ENCODE measurements at regions not wholly inside any gene's neighbourhood (a gene's known extent, or its start where the extent isn't known, plus 50 kb on each side); places are given as distances from the start of the nearest gene placed in this dataset.
A peak's percentile ranks its signal among the peaks of the same experiment; 100 is the strongest.

DNA sequence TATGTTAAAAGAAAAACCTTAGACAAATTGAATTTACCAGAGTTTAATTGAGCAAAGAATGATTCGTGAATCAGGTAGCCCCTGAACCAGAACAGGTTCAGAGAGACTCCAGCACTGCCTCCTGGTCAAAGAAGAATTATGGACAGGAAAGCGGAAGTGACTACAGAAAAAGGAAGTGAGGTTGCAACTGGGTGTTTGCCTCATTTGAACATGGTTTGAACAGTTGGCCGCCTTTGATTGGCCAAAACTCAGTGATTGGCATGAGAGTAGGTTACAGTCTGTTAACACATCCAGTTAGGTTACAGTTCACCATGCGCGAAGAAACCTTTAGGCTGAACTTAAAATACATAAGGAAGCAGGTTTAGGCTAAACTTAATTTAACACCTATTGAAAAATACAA is 248.8 kb downstream of the TFAP2A start:
- Histone ChIP-seq H2BK120ac (ENCODE audit: insufficient read depth, low read length, poor library complexity) (no peak overlapping the region), H3K4me3 (ENCODE audit: low read depth, low read length) (no peak overlapping the region), H3K27me3 (ENCODE audit: insufficient read depth, low read length) (no peaks in the 10 kb centered on the region), H4K12ac (ENCODE audit: low read depth, low read length) (no peak overlapping the region), H3K9me3 (ENCODE audit: insufficient read depth, low read depth, low read length) (no peaks in the 10 kb centered on the region), H3K27ac (ENCODE audit: low read depth, low read length) (no peak overlapping the region), H3K18ac (ENCODE audit: low read length) (no peak overlapping the region), H2BK5ac (ENCODE audit: low read depth, low read length, poor library complexity) (no peak overlapping the region), H3K4me1 (ENCODE audit: control insufficient read depth in 1 of 2, insufficient read depth in 2 of 2, low read length in 2 of 2) (peaks cover 0 to 3% of the 10 kb centered on the region in 2 experiments), H3K23ac (ENCODE audit: low read length) (no peak overlapping the region), H3K4me2 (ENCODE audit: low read length) (no peak overlapping the region), H3K79me1 (ENCODE audit: low read length) (peaks cover 3% of the 10 kb centered on the region), H2AK5ac (ENCODE audit: low read length) (no peak overlapping the region), H4K91ac (ENCODE audit: low read depth, low read length) (no peak overlapping the region), H3K9ac (ENCODE audit: low read length) (no peak overlapping the region), H2BK12ac (ENCODE audit: low read length) (no peak overlapping the region), H4K8ac (ENCODE audit: low read depth, low read length) (no peak overlapping the region), H3K4ac (ENCODE audit: low read depth, low read length) (no peak overlapping the region), H3K79me2 (ENCODE audit: control insufficient read depth, insufficient read depth, low read length, poor library complexity) (no peaks in the 10 kb centered on the region), H2AFZ (ENCODE audit: insufficient read depth, low read length, poor library complexity) (no peak overlapping the region), H3K14ac (ENCODE audit: low read length) (no peak overlapping the region), H3K36me3 (ENCODE audit: control insufficient read depth in 1 of 2, insufficient read depth in 2 of 2, low read length in 2 of 2) (peaks cover 0 to 2% of the 10 kb centered on the region in 2 experiments)
- WGBS (ENCODE audit: extremely low coverage, insufficient coverage, insufficient read length), result no CpG with 5 or more reads among the region's 5 CpGs
- no peak for DNase-seq

DNA sequence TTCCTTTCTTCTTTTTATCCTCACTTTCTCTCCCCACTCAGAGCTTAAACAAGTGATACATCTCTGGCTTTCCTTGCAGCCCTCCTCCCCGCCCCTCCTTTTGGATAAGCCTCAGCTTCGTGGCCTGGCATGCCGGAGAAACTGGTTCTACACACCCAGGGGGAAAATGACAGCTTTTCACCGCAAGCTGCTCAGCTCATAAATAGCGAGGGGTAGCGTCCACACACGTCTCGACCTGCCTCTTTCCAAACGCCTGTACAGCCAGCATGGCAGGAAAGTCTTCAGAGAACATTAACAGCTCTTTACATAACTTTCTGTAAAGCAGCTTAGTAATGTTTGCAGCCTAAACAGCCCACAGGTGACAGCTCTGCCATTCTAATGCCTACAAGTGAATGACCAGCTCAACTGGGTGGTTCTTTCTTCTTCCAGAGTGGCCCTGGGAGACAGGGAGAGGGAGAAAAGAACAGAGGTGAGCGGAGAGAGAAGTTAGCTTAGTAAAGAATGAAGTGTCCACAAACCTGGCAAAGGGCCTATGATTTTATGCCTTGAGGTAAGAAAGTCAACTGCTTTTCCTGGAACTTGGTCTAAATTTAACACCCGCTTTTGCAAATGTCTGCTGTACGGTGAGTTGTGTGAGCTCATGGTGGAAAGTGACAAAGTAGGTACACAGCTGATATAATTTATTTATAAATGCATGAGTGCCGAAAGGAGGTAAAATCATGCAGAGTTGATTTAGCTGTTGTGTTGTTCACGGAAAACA is 251.5 kb downstream of the TFAP2A start:
- H3K79me1 ChIP-seq (ENCODE audit: low read length), result peaks cover 3% of the 10 kb centered on the region
- H3K14ac ChIP-seq (ENCODE audit: low read length), result no peak overlapping the region
- H3K4ac ChIP-seq (ENCODE audit: low read depth, low read length), result no peak overlapping the region

DNA sequence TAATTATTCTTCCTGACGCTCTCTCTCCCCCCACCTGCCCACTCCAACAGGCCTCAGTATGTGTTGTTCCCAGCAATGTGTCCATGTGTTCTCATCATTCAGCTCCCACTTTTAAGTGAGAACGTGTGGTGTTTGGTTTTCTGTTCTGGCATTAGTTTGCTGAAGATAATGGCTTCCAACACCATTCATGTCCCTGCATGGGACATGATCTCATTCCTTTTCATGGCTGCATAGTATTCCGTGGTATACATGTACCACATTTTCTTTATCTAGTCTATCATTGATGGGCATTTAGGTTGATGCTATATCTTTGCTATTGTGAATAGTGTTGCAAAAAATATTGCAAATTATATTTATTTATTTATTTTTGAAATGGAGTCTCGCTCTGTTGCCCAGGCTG is 258.0 kb downstream of the TFAP2A start:
- no peak overlapping the region for H2AFZ ChIP-seq (ENCODE audit: insufficient read depth, low read length, poor library complexity)

More for the DNA sequence above, 251.5 kb downstream of the TFAP2A start:
- H3K9ac ChIP-seq (ENCODE audit: low read length), result no peak overlapping the region
- peak overlapping the region; percentile 59 for H2AFZ ChIP-seq (ENCODE audit: insufficient read depth, low read length, poor library complexity)
- H3K4me1 ChIP-seq (ENCODE audit: control insufficient read depth in 1 of 2, insufficient read depth in 2 of 2, low read length in 2 of 2), result peaks cover 0 to 3% of the 10 kb centered on the region in 2 experiments
- H3K4me2 ChIP-seq (ENCODE audit: low read length), result peak overlapping the region; percentile 71
- WGBS (ENCODE audit: extremely low coverage, insufficient coverage, insufficient read length), result no CpG with 5 or more reads among the region's 14 CpGs
- no peak overlapping the region for H3K18ac ChIP-seq (ENCODE audit: low read length)
- H2BK120ac ChIP-seq (ENCODE audit: insufficient read depth, low read length, poor library complexity), result no peak overlapping the region
- H2AK5ac ChIP-seq (ENCODE audit: low read length), result no peak overlapping the region
- H2BK5ac ChIP-seq (ENCODE audit: low read depth, low read length, poor library complexity), result peak overlapping the region; percentile 36
- peak; percentile 89 to 91 for DNase-seq
- no peak overlapping the region for H4K8ac ChIP-seq (ENCODE audit: low read depth, low read length)
- H2BK12ac ChIP-seq (ENCODE audit: low read length), result no peak overlapping the region
- no peak overlapping the region for H4K91ac ChIP-seq (ENCODE audit: low read depth, low read length)
- peaks cover 1% of the 10 kb centered on the region for H3K9me3 ChIP-seq (ENCODE audit: insufficient read depth, low read depth, low read length)
- no peaks in the 10 kb centered on the region for H3K79me2 ChIP-seq (ENCODE audit: control insufficient read depth, insufficient read depth, low read length, poor library complexity)
- no peak overlapping the region for H3K23ac ChIP-seq (ENCODE audit: low read length)
- no peak overlapping the region for H4K12ac ChIP-seq (ENCODE audit: low read depth, low read length)
- H3K27me3 ChIP-seq (ENCODE audit: insufficient read depth, low read length), result no peaks in the 10 kb centered on the region
- H3K4me3 ChIP-seq (ENCODE audit: low read depth, low read length), result no peak overlapping the region
- peaks cover 0 to 2% of the 10 kb centered on the region in 2 experiments for H3K36me3 ChIP-seq (ENCODE audit: control insufficient read depth in 1 of 2, insufficient read depth in 2 of 2, low read length in 2 of 2)
- H3K27ac ChIP-seq (ENCODE audit: low read depth, low read length), result peak overlapping the region; percentile 90

DNA sequence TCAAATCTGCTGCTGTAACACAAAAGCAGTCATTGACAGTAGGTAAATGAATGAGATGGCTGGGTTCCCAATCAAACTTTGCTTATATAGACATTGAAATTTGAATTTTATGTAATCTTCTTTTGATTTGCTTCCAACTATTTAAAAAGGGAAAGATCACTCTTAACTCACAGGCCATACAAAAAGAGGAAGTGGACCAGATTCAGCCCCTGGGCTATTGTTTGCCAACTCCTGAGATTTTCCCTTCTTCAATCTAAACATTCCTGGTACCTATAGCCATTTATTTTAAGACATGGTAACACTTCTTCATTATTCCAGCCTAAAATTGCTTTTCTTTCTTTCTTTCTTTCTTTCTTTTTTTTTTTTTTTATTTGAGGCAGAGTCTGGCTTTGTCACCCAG is 260.6 kb downstream of the TFAP2A start:
- H3K27ac ChIP-seq (ENCODE audit: low read depth, low read length), result no peak overlapping the region
- no peak overlapping the region for H2AK5ac ChIP-seq (ENCODE audit: low read length)
- no peak overlapping the region for H2BK120ac ChIP-seq (ENCODE audit: insufficient read depth, low read length, poor library complexity)
- H3K4ac ChIP-seq (ENCODE audit: low read depth, low read length), result no peak overlapping the region
- H3K27me3 ChIP-seq (ENCODE audit: insufficient read depth, low read length), result no peaks in the 10 kb centered on the region
- no peak overlapping the region for H4K12ac ChIP-seq (ENCODE audit: low read depth, low read length)
- H3K18ac ChIP-seq (ENCODE audit: low read length), result no peak overlapping the region
- H2BK5ac ChIP-seq (ENCODE audit: low read depth, low read length, poor library complexity), result no peak overlapping the region
- H4K8ac ChIP-seq (ENCODE audit: low read depth, low read length), result no peak overlapping the region
- H3K79me2 ChIP-seq (ENCODE audit: control insufficient read depth, insufficient read depth, low read length, poor library complexity), result no peaks in the 10 kb centered on the region
- H3K23ac ChIP-seq (ENCODE audit: low read length), result no peak overlapping the region
- no peaks in the 10 kb centered on the region for H3K4me1 ChIP-seq (ENCODE audit: control insufficient read depth in 1 of 2, insufficient read depth in 2 of 2, low read length in 2 of 2)
- H3K4me3 ChIP-seq (ENCODE audit: low read depth, low read length), result no peak overlapping the region
- H3K9ac ChIP-seq (ENCODE audit: low read length), result no peak overlapping the region
- no peaks in the 10 kb centered on the region for H3K9me3 ChIP-seq (ENCODE audit: insufficient read depth, low read depth, low read length)
- peaks cover 0 to 2% of the 10 kb centered on the region in 2 experiments for H3K36me3 ChIP-seq (ENCODE audit: control insufficient read depth in 1 of 2, insufficient read depth in 2 of 2, low read length in 2 of 2)
- no peak overlapping the region for H4K91ac ChIP-seq (ENCODE audit: low read depth, low read length)
- H2AFZ ChIP-seq (ENCODE audit: insufficient read depth, low read length, poor library complexity), result no peak overlapping the region
- no peak overlapping the region for H3K4me2 ChIP-seq (ENCODE audit: low read length)
- no peak overlapping the region for H3K14ac ChIP-seq (ENCODE audit: low read length)
- H2BK12ac ChIP-seq (ENCODE audit: low read length), result no peak overlapping the region
- no peak for DNase-seq
- no peaks in the 10 kb centered on the region for H3K79me1 ChIP-seq (ENCODE audit: low read length)

More for the DNA sequence above, 258.0 kb downstream of the TFAP2A start:
- Histone ChIP-seq H3K79me1 (ENCODE audit: low read length) (no peaks in the 10 kb centered on the region), H3K27ac (ENCODE audit: low read depth, low read length) (no peak overlapping the region), H4K12ac (ENCODE audit: low read depth, low read length) (no peak overlapping the region), H3K4me2 (ENCODE audit: low read length) (no peak overlapping the region), H3K4me1 (ENCODE audit: control insufficient read depth in 1 of 2, insufficient read depth in 2 of 2, low read length in 2 of 2) (no peaks in the 10 kb centered on the region), H3K79me2 (ENCODE audit: control insufficient read depth, insufficient read depth, low read length, poor library complexity) (no peaks in the 10 kb centered on the region), H2BK5ac (ENCODE audit: low read depth, low read length, poor library complexity) (no peak overlapping the region), H3K9me3 (ENCODE audit: insufficient read depth, low read depth, low read length) (peaks cover 1% of the 10 kb centered on the region), H2BK120ac (ENCODE audit: insufficient read depth, low read length, poor library complexity) (no peak overlapping the region), H3K4me3 (ENCODE audit: low read depth, low read length) (no peak overlapping the region), H3K27me3 (ENCODE audit: insufficient read depth, low read length) (no peaks in the 10 kb centered on the region), H2BK12ac (ENCODE audit: low read length) (no peak overlapping the region), H3K14ac (ENCODE audit: low read length) (no peak overlapping the region), H3K4ac (ENCODE audit: low read depth, low read length) (no peak overlapping the region), H4K91ac (ENCODE audit: low read depth, low read length) (no peak overlapping the region), H3K36me3 (ENCODE audit: control insufficient read depth in 1 of 2, insufficient read depth in 2 of 2, low read length in 2 of 2) (peaks cover 0 to 2% of the 10 kb centered on the region in 2 experiments), H4K8ac (ENCODE audit: low read depth, low read length) (no peak overlapping the region), H3K18ac (ENCODE audit: low read length) (no peak overlapping the region), H3K23ac (ENCODE audit: low read length) (no peak overlapping the region), H3K9ac (ENCODE audit: low read length) (no peak overlapping the region), H2AK5ac (ENCODE audit: low read length) (no peak overlapping the region)
- WGBS (ENCODE audit: extremely low coverage, insufficient coverage, insufficient read length), result no CpG with 5 or more reads among the region's 4 CpGs
- DNase-seq, result no peak
